Gastrocnemius medialis (tissue), 4 donors: ENCODE measurements at regions not wholly inside any gene's neighbourhood (a gene's known extent, or its start where the extent isn't known, plus 50 kb on each side); places are given as distances from the start of the nearest gene placed in this dataset.

Experiments
- ATAC-seq, 2 donors: fragments of 150-250 bp; one replicate each; pipeline ENCODE4 v1.9.1; 2016
- DNase-seq, 2 donors: peaks; one replicate each; pipeline ENCODE4 v3.0.0-alpha.2; 2019
- H3K27ac ChIP-seq, 4 donors: fragments of 200-600 bp; sonication (generic); 1 replicate in 1 of 4; 2 replicates in 3 of 4; pipeline ENCODE4 v1.5.1; 2016 to 2018; ENCODE audit warnings: mild to moderate bottlenecking in 2 of 4, moderate library complexity in 1 of 4
- H3K27me3 ChIP-seq, 3 donors: fragments of 200-600 bp; sonication (generic) in 2 of 3; 1 replicate in 1 of 3; 2 replicates in 2 of 3; pipeline versions ENCODE4 v1.5.1 to v1.6.0; 2016 to 2019; ENCODE audit warnings: mild to moderate bottlenecking in 1 of 3, moderate library complexity in 1 of 3
- H3K36me3 ChIP-seq, 2 donors: fragments of 200-600 bp; sonication (generic) in 1 of 2; one replicate each; pipeline ENCODE4 v1.5.1; 2017 to 2018
- H3K4me1 ChIP-seq, 2 donors: fragments of 200-600 bp; sonication (generic) in 1 of 2; one replicate each; pipeline ENCODE4 v1.5.1; 2016 to 2017; ENCODE audit warnings: mild to moderate bottlenecking in 2 of 2
- H3K4me3 ChIP-seq, 4 donors: fragments of 200-600 bp; sonication (generic) in 3 of 4; 1 replicate in 1 of 4; 2 replicates in 3 of 4; pipeline ENCODE4 v1.5.1; 2016 to 2019; ENCODE audit warnings: mild to moderate bottlenecking in 2 of 4
- H3K9me3 ChIP-seq, 3 donors: fragments of 200-600 bp; sonication (generic) in 2 of 3; 1 replicate in 1 of 3; 2 replicates in 2 of 3; pipeline ENCODE4 v1.5.1; 2016 to 2019
- CTCF ChIP-seq, 5 experiments: fragments of 450-650 bp in 3 of 5; fragments of 200-600 bp in 2 of 5; sonication (generic) in 2 of 5; IDR thresholded peaks in 4 of 5; conservative IDR thresholded peaks in 1 of 5; 1 replicate in 4 of 5; 2 replicates in 1 of 5; pipeline ENCODE4 v1.5.1; 2016 to 2019; ENCODE audit warnings: antibody characterized with exemption in 5 of 5, mild to moderate bottlenecking in 3 of 5, moderate library complexity in 3 of 5
- POLR2A ChIP-seq, 2 donors: fragments of 450-650 bp; IDR thresholded peaks; one replicate each; pipeline ENCODE4 v1.6.1; 2017; ENCODE audit warnings: antibody characterized with exemption in 2 of 2, mild to moderate bottlenecking in 2 of 2, moderate library complexity in 2 of 2
- in situ Hi-C, 4 donors: fragments of 200-750 bp; cut with MboI; loops; one replicate each; pipeline versions ENCODE4 v1.15.0 to v1.8.0; 2017; ENCODE audit warnings: low sequenced_read_pairs in 4 of 4
- intact Hi-C: fragments of 100-400 bp; cut with DNase I; formaldehyde crosslinking; loops from one replicate; pipeline ENCODE4 v1.15.1; 2023; ENCODE audit warnings: low total_unique reads

DNA sequence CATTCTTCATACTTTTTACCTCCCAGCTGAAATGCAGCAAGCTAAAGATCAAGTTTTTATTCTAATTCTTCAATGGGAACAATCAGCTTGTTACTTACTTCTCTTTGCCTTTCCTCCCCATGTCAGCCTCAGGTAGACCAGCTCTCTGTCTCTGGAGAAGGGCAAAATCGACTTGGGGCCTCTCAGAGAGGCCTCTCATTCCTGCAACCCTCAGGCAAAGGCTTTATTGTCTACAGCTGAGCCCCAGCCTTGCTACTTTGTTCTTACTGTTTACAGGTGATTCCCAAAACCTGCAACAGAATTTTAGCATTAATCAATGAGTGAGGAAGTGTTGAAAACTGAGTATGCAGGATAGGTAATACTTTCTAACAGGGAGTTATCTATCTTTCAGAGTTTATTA lies 148.6 kb downstream of the KIF2B start:
- TF ChIP-seq CTCF (IDR thresholded peaks at IDR 0.05 in 4 of 5, conservative IDR thresholded peaks at IDR 0.05 in 1 of 5) = no peak
- no peak for TF ChIP-seq POLR2A (IDR thresholded peaks at IDR 0.05)
- H3K27ac ChIP-seq = no peak overlapping the region
- intact Hi-C loops = no loop called here
- ATAC-seq (no peak), DNase-seq (no peak)
- H3K36me3 ChIP-seq = no peaks in the 10 kb centered on the region
- in situ Hi-C loops = loop anchor here in 1 of 4 donors (10.0 kb wide), 1 partner anchor 63 kb away; no protein-coding TSS in a partner anchor
- H3K27me3 ChIP-seq = no peaks in the 10 kb centered on the region
- H3K4me1 ChIP-seq = no peaks in the 10 kb centered on the region
- H3K9me3 ChIP-seq = no peaks in the 10 kb centered on the region
- no peak overlapping the region for H3K4me3 ChIP-seq

DNA sequence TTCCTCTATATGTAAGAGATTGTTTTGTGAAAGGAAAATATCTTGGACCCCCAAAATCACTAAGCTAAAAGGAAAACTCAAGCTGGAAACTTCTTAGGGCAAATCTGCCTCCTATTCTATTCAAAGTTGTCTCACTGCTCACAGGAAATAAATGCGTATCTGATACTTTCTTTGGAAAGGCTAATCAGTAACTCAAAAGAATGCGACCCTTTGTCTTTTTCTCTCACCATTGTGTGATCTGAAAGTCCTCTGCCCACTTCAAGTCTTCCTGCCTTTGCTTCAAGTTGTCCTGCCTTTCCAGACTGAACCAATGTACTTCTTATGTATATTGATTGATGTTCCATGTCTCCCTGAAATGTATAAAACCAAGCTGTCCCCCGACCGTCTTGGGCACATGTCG lies 157.3 kb downstream of the KIF2B start:
- no peaks in the 10 kb centered on the region for H3K9me3 ChIP-seq
- in situ Hi-C loops = loop anchor here in 1 of 4 donors (10.0 kb wide), 1 partner anchor 55 kb away; no protein-coding TSS in a partner anchor

DNA sequence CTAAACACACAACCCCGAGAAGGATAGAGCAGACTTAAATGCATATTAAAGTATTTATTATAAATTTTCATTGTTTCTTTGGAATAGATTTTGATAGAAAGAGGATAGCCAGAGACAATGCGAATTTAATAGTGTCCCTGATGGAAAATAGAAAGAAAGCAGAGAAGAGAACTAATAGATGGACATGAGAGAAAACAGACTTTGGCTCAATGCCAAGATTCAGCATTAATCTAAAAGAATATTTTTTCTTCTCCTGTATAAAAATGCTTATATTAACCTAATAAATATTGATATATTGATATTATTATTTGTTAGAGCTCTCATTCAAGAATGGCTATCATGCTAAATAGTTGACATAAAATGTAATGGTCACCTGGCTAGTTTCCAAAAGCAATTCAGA lies 173.4 kb downstream of the KIF2B start:
- in situ Hi-C loops = no loop called here
- no peak for TF ChIP-seq POLR2A (IDR thresholded peaks at IDR 0.05)
- no peak for TF ChIP-seq CTCF (IDR thresholded peaks at IDR 0.05 in 4 of 5, conservative IDR thresholded peaks at IDR 0.05 in 1 of 5)
- H3K36me3 ChIP-seq = no peaks in the 10 kb centered on the region
- peak overlapping the region in 2 of 4 donors; percentile 47 to 70 for H3K27ac ChIP-seq
- no peaks in the 10 kb centered on the region for H3K9me3 ChIP-seq
- DNase-seq = no peak
- intact Hi-C loops = loop anchor here (10.0 kb wide), 1 partner anchor 61 kb away; no protein-coding TSS in a partner anchor
- H3K4me1 ChIP-seq = peaks cover 6 to 9% of the 10 kb centered on the region in 2 donors
- H3K4me3 ChIP-seq = no peak overlapping the region
- no peak for ATAC-seq
- no peaks in the 10 kb centered on the region for H3K27me3 ChIP-seq

More for the DNA sequence above, 157.3 kb downstream of the KIF2B start:
- H3K27ac ChIP-seq = no peak overlapping the region
- H3K27me3 ChIP-seq = no peaks in the 10 kb centered on the region
- H3K4me3 ChIP-seq = no peak overlapping the region
- ATAC-seq (no peak), DNase-seq (no peak)
- intact Hi-C loops = no loop called here
- no peaks in the 10 kb centered on the region for H3K36me3 ChIP-seq
- TF ChIP-seq CTCF (IDR thresholded peaks at IDR 0.05 in 4 of 5, conservative IDR thresholded peaks at IDR 0.05 in 1 of 5) (no peak), POLR2A (IDR thresholded peaks at IDR 0.05) (no peak)
- no peaks in the 10 kb centered on the region for H3K4me1 ChIP-seq

DNA sequence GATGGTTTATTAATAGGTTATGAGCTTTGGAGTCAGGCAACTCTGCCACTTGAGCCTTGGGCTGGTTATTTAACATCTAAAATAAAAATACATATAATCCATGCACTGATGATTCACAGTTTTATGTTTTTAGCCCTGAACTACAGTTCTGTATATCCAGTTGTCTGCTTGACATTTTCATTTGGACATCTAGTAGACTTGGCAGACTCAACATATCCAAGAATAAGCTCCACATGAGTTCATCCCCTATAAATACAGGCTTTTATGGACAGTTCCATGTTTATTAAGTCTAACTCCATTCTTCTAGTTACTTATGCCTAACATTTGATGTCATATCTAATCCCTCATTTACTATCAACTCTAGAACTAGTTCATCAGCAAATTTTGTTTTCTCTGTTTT lies 174.2 kb downstream of the KIF2B start:
- DNase-seq (no peak), ATAC-seq (peak; percentile 88 to 98)
- no peak for TF ChIP-seq POLR2A (IDR thresholded peaks at IDR 0.05)
- no peak for TF ChIP-seq CTCF (IDR thresholded peaks at IDR 0.05 in 4 of 5, conservative IDR thresholded peaks at IDR 0.05 in 1 of 5)
- peaks cover 6 to 9% of the 10 kb centered on the region in 2 donors for H3K4me1 ChIP-seq
- H3K27ac ChIP-seq = peak overlapping the region in 3 of 4 donors; percentile 47 to 70 (median 49)
- no peaks in the 10 kb centered on the region for H3K9me3 ChIP-seq
- in situ Hi-C loops (no loop called here), intact Hi-C loops (loop anchor here (10.0 kb wide), 1 partner anchor 62 kb away; no protein-coding TSS in a partner anchor)
- no peaks in the 10 kb centered on the region for H3K27me3 ChIP-seq
- H3K4me3 ChIP-seq = no peak overlapping the region
- H3K36me3 ChIP-seq = no peaks in the 10 kb centered on the region

DNA sequence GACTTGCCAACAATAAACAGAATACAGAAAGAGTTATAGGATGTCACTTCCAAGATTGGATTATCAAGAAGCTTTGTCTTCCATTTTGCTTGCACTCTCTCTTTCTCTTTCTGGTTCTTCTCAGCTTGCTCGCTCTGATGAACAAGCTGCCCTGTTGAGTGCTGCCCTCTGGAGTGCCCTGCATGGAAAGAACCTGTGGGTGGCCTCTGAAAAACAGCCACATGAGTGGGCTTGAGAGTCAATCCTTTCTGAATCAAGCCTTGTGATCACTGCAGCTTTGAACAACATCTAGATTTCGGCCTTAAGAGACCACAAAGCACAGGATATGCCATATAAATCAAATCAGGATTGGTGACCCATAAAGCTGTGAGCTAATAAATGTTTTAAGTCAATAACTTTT lies 185.1 kb downstream of the KIF2B start:
- intact Hi-C loops = no loop called here
- Histone ChIP-seq H3K4me3 (no peak overlapping the region), H3K9me3 (no peaks in the 10 kb centered on the region), H3K27me3 (no peaks in the 10 kb centered on the region), H3K27ac (no peak overlapping the region), H3K36me3 (no peaks in the 10 kb centered on the region), H3K4me1 (peaks cover 4 to 11% of the 10 kb centered on the region in 2 donors)
- in situ Hi-C loops = no loop called here
- ATAC-seq (no peak), DNase-seq (no peak)
- TF ChIP-seq CTCF (IDR thresholded peaks at IDR 0.05 in 4 of 5, conservative IDR thresholded peaks at IDR 0.05 in 1 of 5) = no peak
- no peak for TF ChIP-seq POLR2A (IDR thresholded peaks at IDR 0.05)
